A673 (cell line): ENCODE measurements at regions not wholly inside any gene's neighbourhood (a gene's known extent, or its start where the extent isn't known, plus 50 kb on each side); places are given as distances from the start of the nearest gene placed in this dataset.
"Not testable (repeated sequence)": the region's sequence is repeated elsewhere in the genome, so short reads cannot be mapped to it uniquely, and the experiment has no call there.

Source experiments
- EZH2 ChIP-seq: fragments of 200-600 bp; sonication (generic); IDR thresholded peaks from 2 replicates; pipeline ENCODE4 v1.6.1; 2017; ENCODE audit warnings: borderline replicate concordance, low read depth, mild to moderate bottlenecking, mixed read lengths, antibody characterized with exemption, low read length; ENCODE audit not compliant: poor library complexity, severe bottlenecking
- TF ChIP-seq, protein P1 (sequence below): fragments of 300-800, 200-600 bp; sonication (generic); conservative IDR thresholded peaks from 2 replicates; pipeline ENCODE4 v1.5.1; 2017; ENCODE audit warnings: low read depth, mild to moderate bottlenecking, antibody characterized with exemption, low read length, moderate library complexity, mixed read lengths

DNA sequence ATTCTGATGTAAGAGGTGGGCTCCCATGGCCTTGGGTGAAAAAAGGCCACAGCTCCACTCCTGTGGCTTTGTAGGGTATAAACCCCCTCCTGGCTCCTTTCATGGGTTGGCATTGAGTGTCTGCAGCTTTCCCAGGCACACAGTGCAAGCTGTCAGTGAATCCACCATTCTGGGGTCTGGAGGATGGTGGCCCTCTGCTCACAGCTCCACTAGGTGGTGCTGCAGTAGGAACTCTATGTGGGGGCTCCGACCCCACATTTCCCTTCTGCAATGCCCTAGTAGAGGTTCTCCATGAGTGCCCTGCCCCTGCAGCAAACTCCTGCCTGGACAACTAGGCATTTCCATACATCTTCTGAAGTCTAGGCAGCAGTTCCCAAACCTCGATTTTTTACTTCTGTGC is 92.7 kb downstream of the UNC93B1 start:
- TF ChIP-seq, protein P1, sequence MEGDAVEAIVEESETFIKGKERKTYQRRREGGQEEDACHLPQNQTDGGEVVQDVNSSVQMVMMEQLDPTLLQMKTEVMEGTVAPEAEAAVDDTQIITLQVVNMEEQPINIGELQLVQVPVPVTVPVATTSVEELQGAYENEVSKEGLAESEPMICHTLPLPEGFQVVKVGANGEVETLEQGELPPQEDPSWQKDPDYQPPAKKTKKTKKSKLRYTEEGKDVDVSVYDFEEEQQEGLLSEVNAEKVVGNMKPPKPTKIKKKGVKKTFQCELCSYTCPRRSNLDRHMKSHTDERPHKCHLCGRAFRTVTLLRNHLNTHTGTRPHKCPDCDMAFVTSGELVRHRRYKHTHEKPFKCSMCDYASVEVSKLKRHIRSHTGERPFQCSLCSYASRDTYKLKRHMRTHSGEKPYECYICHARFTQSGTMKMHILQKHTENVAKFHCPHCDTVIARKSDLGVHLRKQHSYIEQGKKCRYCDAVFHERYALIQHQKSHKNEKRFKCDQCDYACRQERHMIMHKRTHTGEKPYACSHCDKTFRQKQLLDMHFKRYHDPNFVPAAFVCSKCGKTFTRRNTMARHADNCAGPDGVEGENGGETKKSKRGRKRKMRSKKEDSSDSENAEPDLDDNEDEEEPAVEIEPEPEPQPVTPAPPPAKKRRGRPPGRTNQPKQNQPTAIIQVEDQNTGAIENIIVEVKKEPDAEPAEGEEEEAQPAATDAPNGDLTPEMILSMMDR = not testable (repeated sequence)
- TF ChIP-seq EZH2 = not testable (repeated sequence)
